ENCODE measurements at regions not wholly inside any gene's neighbourhood (a gene's known extent, or its start where the extent isn't known, plus 50 kb on each side); places are given as distances from the start of the nearest gene placed in this dataset.
"Not testable (repeated sequence)": the region's sequence is repeated elsewhere in the genome, so short reads cannot be mapped to it uniquely, and the experiment has no call there.

DNA sequence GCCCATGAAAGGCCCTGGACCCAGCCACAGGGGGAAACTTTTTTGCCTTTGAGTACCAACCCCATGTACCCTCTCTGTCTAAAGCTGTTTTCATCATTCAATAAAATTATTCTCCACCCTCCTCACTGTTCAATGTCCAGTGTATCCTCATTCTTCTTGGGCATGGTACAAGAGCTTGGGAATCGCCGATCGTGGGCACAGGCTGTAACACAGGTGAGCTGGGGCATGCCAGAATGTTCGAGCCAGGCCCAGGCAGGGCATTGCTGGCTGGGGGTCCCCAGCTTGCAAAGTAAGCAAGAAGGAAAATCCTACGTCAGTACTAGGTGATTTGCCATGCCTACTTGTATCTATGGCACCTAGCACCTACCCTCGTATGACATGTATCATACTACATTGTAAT lies 162.1 kb upstream of the NOL4 start:
- H3K27me3 ChIP-seq (ENCODE audit: control insufficient read depth in 3 of 3, insufficient read depth in 3 of 3, low read length in 3 of 3): no peaks in the 10 kb centered on the region
- no peak overlapping the region for H3K9ac ChIP-seq (ENCODE audit: low read depth in 1 of 3, low read length in 3 of 3)
- no peaks in the 10 kb centered on the region for H3K36me3 ChIP-seq (ENCODE audit: control insufficient read depth in 3 of 3, insufficient read depth in 3 of 3, low read length in 3 of 3)
- no peaks in the 10 kb centered on the region for H3K4me1 ChIP-seq (ENCODE audit: control insufficient read depth in 3 of 3, insufficient read depth in 3 of 3, low read length in 3 of 3)
- H3K9me3 ChIP-seq (ENCODE audit: control insufficient read depth in 3 of 3, low read length in 3 of 3): peaks cover 0 to 4% (median 0%) of the 10 kb centered on the region in 3 donors
- no peak overlapping the region for H3K27ac ChIP-seq (ENCODE audit: low read depth, low read length)
- H3K4me3 ChIP-seq (ENCODE audit: low read length in 3 of 3): no peak overlapping the region

DNA sequence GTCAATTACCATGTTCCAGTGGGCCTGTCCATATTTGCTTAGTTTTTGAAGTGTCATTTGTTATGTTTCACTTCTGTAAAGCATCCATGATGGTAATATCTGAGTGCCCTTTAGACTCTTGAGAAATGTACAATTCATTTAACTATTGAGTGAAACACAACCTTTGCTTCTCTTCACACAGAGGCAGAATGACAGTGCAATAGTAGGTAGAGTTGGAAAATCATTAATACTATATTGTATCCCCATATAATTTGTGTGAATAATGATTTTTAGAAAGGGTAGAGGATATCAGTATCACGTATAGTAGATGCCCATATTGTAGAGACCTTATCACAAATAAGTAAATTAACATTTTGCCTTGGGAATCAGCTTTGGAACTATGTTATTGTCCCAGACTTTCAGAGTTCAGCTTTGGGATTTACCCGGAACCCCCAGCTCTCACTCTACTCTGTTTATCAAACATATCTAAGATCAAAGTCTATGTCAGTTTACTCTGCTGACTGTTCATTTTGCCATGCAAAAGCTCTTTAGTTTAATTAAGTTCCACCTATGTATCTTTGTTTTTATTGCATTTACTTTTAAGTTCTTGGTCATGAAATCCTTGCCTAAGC lies 172.7 kb upstream of the NOL4 start:
- Histone ChIP-seq H3K9ac (ENCODE audit: low read depth in 1 of 3, low read length in 3 of 3) (no peak overlapping the region), H3K9me3 (ENCODE audit: control insufficient read depth in 3 of 3, low read length in 3 of 3) (no peaks in the 10 kb centered on the region), H3K4me1 (ENCODE audit: control insufficient read depth in 3 of 3, insufficient read depth in 3 of 3, low read length in 3 of 3) (peaks cover 0 to 5% (median 0%) of the 10 kb centered on the region in 3 donors), H3K27ac (ENCODE audit: low read depth, low read length) (no peak overlapping the region), H3K4me3 (ENCODE audit: low read length in 3 of 3) (no peak overlapping the region), H3K36me3 (ENCODE audit: control insufficient read depth in 3 of 3, insufficient read depth in 3 of 3, low read length in 3 of 3) (no peaks in the 10 kb centered on the region), H3K27me3 (ENCODE audit: control insufficient read depth in 3 of 3, insufficient read depth in 3 of 3, low read length in 3 of 3) (no peaks in the 10 kb centered on the region)

DNA sequence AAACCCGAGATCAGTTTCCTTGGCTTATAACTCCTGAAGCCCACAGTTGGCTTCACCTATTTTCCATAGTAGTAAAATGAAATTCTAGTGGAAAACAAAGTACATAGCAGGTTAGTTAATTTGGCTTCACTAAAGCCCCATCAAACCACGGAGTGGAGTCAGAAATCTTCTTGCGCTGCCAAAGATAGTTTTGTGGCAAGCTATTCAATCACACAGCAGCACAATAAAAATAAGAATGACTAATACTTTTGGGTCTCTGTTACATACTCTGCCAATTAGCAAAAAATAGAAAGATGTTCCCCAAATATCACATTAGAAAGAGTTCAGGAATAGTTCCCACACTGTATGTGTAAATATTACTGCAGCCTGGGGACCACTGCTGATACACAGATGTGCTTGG lies 175.2 kb upstream of the NOL4 start:
- Histone ChIP-seq H3K9ac (ENCODE audit: low read depth in 1 of 3, low read length in 3 of 3) (no peak overlapping the region), H3K4me1 (ENCODE audit: control insufficient read depth in 3 of 3, insufficient read depth in 3 of 3, low read length in 3 of 3) (peaks cover 0 to 5% (median 4%) of the 10 kb centered on the region in 3 donors), H3K9me3 (ENCODE audit: control insufficient read depth in 3 of 3, low read length in 3 of 3) (no peaks in the 10 kb centered on the region), H3K4me3 (ENCODE audit: low read length in 3 of 3) (no peak overlapping the region), H3K27me3 (ENCODE audit: control insufficient read depth in 3 of 3, insufficient read depth in 3 of 3, low read length in 3 of 3) (no peaks in the 10 kb centered on the region), H3K27ac (ENCODE audit: low read depth, low read length) (no peak overlapping the region), H3K36me3 (ENCODE audit: control insufficient read depth in 3 of 3, insufficient read depth in 3 of 3, low read length in 3 of 3) (no peaks in the 10 kb centered on the region)

DNA sequence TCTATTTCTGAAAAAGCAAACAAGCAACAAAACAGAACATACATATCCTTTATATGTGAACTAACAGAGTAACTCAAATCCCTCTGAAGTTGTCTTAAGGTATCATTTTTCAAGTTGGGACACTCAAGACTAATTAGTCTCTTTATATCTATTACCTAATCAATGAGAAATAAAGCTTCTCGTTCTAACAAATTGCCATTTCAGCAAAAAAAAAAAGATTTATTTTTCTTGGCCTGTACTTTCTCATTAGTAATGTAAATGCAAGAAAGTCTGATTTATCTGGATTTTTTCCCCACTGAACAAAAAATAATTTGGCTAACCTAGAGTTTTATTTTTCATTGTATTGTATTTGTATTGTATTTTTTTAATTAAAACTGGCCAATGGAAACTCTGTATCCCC lies 176.1 kb upstream of the NOL4 start:
- Histone ChIP-seq H3K9me3 (ENCODE audit: control insufficient read depth in 3 of 3, low read length in 3 of 3) (no peaks in the 10 kb centered on the region), H3K4me3 (ENCODE audit: low read length in 3 of 3) (no peak overlapping the region), H3K27ac (ENCODE audit: low read depth, low read length) (no peak overlapping the region), H3K36me3 (ENCODE audit: control insufficient read depth in 3 of 3, insufficient read depth in 3 of 3, low read length in 3 of 3) (no peaks in the 10 kb centered on the region), H3K9ac (ENCODE audit: low read depth in 1 of 3, low read length in 3 of 3) (no peak overlapping the region), H3K4me1 (ENCODE audit: control insufficient read depth in 3 of 3, insufficient read depth in 3 of 3, low read length in 3 of 3) (peaks cover 0 to 5% (median 4%) of the 10 kb centered on the region in 3 donors), H3K27me3 (ENCODE audit: control insufficient read depth in 3 of 3, insufficient read depth in 3 of 3, low read length in 3 of 3) (no peaks in the 10 kb centered on the region)

DNA sequence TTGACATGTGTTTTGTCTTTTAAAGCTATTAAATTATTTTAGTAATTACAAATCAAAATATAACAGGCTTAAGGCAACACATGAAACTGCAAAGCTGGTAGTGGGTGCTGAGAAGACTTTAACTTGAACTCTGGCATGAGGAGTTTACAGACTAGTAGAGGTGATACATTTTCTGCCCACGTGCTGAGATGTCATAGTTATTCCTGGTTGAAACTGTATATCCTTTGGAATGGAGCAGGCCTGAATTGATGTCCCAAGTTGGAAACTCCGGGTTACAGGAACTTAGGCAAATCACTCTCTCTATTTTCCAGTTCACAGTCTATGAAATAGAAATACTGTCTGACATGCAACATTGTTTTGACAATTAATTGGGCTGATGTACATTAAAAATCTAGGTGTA lies 177.1 kb upstream of the NOL4 start:
- H3K27me3 ChIP-seq (ENCODE audit: control insufficient read depth in 3 of 3, insufficient read depth in 3 of 3, low read length in 3 of 3): no peaks in the 10 kb centered on the region
- no peak overlapping the region for H3K4me3 ChIP-seq (ENCODE audit: low read length in 3 of 3)
- peak overlapping the region in 1 of 3 donors; percentile 17 for H3K9ac ChIP-seq (ENCODE audit: low read depth in 1 of 3, low read length in 3 of 3)
- no peaks in the 10 kb centered on the region for H3K9me3 ChIP-seq (ENCODE audit: control insufficient read depth in 3 of 3, low read length in 3 of 3)
- H3K27ac ChIP-seq (ENCODE audit: low read depth, low read length): peak overlapping the region; percentile 64
- no peaks in the 10 kb centered on the region for H3K36me3 ChIP-seq (ENCODE audit: control insufficient read depth in 3 of 3, insufficient read depth in 3 of 3, low read length in 3 of 3)
- peaks cover 0 to 5% (median 4%) of the 10 kb centered on the region in 3 donors for H3K4me1 ChIP-seq (ENCODE audit: control insufficient read depth in 3 of 3, insufficient read depth in 3 of 3, low read length in 3 of 3)

DNA sequence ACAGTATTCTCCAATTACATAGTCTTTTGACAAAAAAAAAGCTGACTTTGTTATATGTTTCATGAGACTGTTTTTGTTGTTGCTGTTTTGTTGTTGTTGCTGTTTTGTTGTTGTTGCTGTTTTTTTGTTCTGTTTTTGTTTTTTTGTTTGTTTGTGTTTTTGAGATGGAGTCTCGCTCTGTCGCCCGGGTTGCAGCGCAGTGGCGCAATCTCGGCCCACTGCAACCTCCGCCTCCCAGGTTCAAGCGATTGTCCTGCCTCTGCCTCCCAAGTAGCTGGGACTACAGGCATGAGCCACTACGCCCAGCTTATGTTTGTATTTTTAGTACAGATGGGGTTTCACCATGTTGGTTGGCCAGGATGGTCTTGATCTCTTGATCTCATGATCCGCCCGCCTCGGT lies 182.8 kb upstream of the NOL4 start:
- H3K9ac ChIP-seq (ENCODE audit: low read depth in 1 of 3, low read length in 3 of 3): not testable (repeated sequence)

DNA sequence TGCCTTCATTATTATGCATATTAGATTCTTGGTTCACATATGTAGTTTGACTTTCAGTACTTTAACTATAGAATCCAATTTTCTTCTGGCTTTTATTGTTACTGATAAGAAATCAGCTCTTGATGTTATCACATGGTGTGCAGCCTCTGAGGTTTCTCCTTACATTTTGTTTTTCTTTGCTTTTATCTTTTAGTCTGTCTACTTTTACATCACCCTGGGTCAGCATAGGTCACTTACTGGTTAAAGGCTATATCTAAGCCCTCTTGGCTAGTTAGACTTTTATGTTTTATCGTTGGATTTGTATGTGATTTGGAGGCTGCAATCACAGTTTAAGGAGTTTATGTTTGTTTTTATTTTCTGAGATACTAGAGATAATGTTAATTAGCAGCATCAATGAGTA lies 187.2 kb upstream of the NOL4 start:
- Histone ChIP-seq H3K36me3 (ENCODE audit: control insufficient read depth in 3 of 3, insufficient read depth in 3 of 3, low read length in 3 of 3) (no peaks in the 10 kb centered on the region), H3K27ac (ENCODE audit: low read depth, low read length) (no peak overlapping the region), H3K27me3 (ENCODE audit: control insufficient read depth in 3 of 3, insufficient read depth in 3 of 3, low read length in 3 of 3) (no peaks in the 10 kb centered on the region), H3K4me3 (ENCODE audit: low read length in 3 of 3) (no peak overlapping the region), H3K9ac (ENCODE audit: low read depth in 1 of 3, low read length in 3 of 3) (no peak overlapping the region), H3K4me1 (ENCODE audit: control insufficient read depth in 3 of 3, insufficient read depth in 3 of 3, low read length in 3 of 3) (no peaks in the 10 kb centered on the region), H3K9me3 (ENCODE audit: control insufficient read depth in 3 of 3, low read length in 3 of 3) (no peaks in the 10 kb centered on the region)

More for the DNA sequence above, 182.8 kb upstream of the NOL4 start:
- not testable (repeated sequence) for H3K27me3 ChIP-seq (ENCODE audit: control insufficient read depth in 3 of 3, insufficient read depth in 3 of 3, low read length in 3 of 3); H3K9me3 ChIP-seq (ENCODE audit: control insufficient read depth in 3 of 3, low read length in 3 of 3); H3K36me3 ChIP-seq (ENCODE audit: control insufficient read depth in 3 of 3, insufficient read depth in 3 of 3, low read length in 3 of 3); H3K4me3 ChIP-seq (ENCODE audit: low read length in 3 of 3); H3K27ac ChIP-seq (ENCODE audit: low read depth, low read length); H3K4me1 ChIP-seq (ENCODE audit: control insufficient read depth in 3 of 3, insufficient read depth in 3 of 3, low read length in 3 of 3)

DNA sequence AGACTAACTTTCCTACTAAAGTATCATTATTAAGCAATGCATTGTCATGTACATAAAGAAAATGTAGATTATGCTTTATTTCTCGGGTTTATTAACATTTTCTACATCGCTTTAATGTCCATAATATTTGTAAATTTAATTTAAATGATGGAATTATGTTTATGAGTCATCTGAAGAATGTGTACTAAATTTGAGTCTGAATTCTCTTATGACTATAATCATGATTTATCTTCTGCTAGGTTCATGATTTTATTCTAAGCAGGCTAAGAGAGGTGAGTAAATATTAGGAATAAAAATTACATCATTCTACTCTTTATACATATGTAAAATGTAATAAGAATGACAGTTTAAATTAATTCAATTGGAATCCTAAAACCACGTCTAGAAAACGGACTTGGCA lies 206.3 kb upstream of the NOL4 start:
- Histone ChIP-seq H3K4me3 (ENCODE audit: low read length in 3 of 3) (no peak overlapping the region), H3K9ac (ENCODE audit: low read depth in 1 of 3, low read length in 3 of 3) (no peak overlapping the region), H3K36me3 (ENCODE audit: control insufficient read depth in 3 of 3, insufficient read depth in 3 of 3, low read length in 3 of 3) (no peaks in the 10 kb centered on the region)

DNA sequence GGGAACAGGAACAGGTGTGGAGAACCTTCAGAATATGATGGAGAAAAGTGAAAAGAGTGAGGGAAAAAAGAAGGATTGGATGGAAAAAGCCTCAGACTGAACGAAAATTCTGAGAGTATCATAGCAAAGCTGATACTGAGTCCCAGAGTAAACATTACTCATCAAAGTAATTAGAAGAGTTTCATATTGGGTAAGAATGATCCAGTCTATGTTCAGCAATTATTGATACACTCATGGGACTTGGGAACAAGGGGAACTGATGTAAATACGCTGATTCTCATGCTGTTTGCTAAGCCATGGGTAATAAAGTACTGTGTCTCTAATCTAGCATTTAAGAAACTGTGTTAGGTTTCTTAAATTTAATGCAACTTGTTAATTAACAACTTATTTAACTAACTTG lies 219.9 kb upstream of the NOL4 start:
- Histone ChIP-seq H3K27me3 (ENCODE audit: control insufficient read depth in 3 of 3, insufficient read depth in 3 of 3, low read length in 3 of 3) (no peaks in the 10 kb centered on the region), H3K9ac (ENCODE audit: low read depth in 1 of 3, low read length in 3 of 3) (no peak overlapping the region), H3K4me3 (ENCODE audit: low read length in 3 of 3) (no peak overlapping the region), H3K4me1 (ENCODE audit: control insufficient read depth in 3 of 3, insufficient read depth in 3 of 3, low read length in 3 of 3) (no peaks in the 10 kb centered on the region), H3K9me3 (ENCODE audit: control insufficient read depth in 3 of 3, low read length in 3 of 3) (peaks cover 0 to 7% (median 0%) of the 10 kb centered on the region in 3 donors), H3K36me3 (ENCODE audit: control insufficient read depth in 3 of 3, insufficient read depth in 3 of 3, low read length in 3 of 3) (no peaks in the 10 kb centered on the region), H3K27ac (ENCODE audit: low read depth, low read length) (no peak overlapping the region)

More for the DNA sequence above, 206.3 kb upstream of the NOL4 start:
- H3K27ac ChIP-seq (ENCODE audit: low read depth, low read length): no peak overlapping the region
- no peaks in the 10 kb centered on the region for H3K27me3 ChIP-seq (ENCODE audit: control insufficient read depth in 3 of 3, insufficient read depth in 3 of 3, low read length in 3 of 3)
- no peaks in the 10 kb centered on the region for H3K9me3 ChIP-seq (ENCODE audit: control insufficient read depth in 3 of 3, low read length in 3 of 3)
- H3K4me1 ChIP-seq (ENCODE audit: control insufficient read depth in 3 of 3, insufficient read depth in 3 of 3, low read length in 3 of 3): no peaks in the 10 kb centered on the region

DNA sequence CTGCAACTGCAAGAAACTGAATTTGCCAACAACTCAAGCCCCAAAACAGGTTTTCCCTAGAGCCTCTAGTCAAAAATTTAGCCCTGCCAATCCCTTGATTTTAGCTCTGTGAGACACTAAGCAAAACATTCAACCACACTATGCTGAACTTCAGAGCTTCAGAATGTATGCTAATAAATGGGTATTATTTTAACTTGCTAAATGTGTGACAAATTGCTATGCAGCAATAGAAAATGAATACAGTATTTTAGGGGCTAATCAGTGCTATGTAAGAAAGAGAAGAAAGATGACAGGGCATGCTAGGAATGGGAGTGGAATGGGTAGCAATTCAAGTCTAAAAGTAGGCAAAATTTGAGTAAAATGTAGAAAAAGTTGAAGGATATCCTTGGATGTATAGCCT lies 223.9 kb upstream of the NOL4 start:
- Histone ChIP-seq H3K9me3 (ENCODE audit: control insufficient read depth in 3 of 3, low read length in 3 of 3) (peaks cover 0 to 4% (median 0%) of the 10 kb centered on the region in 3 donors), H3K4me1 (ENCODE audit: control insufficient read depth in 3 of 3, insufficient read depth in 3 of 3, low read length in 3 of 3) (no peaks in the 10 kb centered on the region), H3K27me3 (ENCODE audit: control insufficient read depth in 3 of 3, insufficient read depth in 3 of 3, low read length in 3 of 3) (no peaks in the 10 kb centered on the region), H3K27ac (ENCODE audit: low read depth, low read length) (no peak overlapping the region), H3K4me3 (ENCODE audit: low read length in 3 of 3) (no peak overlapping the region), H3K36me3 (ENCODE audit: control insufficient read depth in 3 of 3, insufficient read depth in 3 of 3, low read length in 3 of 3) (no peaks in the 10 kb centered on the region), H3K9ac (ENCODE audit: low read depth in 1 of 3, low read length in 3 of 3) (no peak overlapping the region)

Data from skeletal muscle tissue (tissue), 3 donors.